ENCODE measurements at regions not wholly inside any gene's neighbourhood (a gene's known extent, or its start where the extent isn't known, plus 50 kb on each side); places are given as distances from the start of the nearest gene placed in this dataset.

DNA sequence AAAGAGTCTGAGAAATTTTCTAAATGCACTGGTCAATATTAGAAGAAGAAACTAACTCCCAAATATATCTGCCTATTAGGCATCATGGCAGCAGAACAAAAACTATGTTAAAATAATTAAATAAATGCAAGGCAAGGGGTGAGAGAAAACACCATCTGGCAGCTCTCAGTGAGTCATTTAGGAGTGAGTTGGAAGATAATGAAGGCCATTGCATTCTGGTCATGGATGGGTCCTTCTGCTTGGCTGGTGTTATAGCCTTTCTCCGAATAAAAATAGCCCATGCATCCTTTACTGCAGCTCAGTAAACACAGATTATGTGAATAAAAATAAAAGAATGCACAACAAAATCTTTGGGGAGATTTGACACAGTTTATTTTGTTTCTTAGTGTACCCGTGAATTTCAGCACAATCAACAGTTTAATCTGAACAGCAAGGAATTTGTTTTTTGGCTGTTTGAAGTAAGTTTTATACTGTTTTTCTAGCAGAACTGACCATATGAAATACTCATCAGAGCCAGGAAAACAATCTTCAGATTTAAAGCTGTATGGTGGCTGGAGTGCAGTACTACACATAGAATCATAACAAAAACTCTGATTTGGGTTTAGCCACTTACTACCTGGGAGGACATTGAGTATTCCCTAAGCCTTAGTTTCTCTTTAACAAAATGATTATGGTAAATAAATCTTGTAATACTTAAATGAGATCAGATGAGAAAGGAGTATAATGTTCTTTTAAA lies 225.1 kb upstream of the ITGA4 start:
- intact Hi-C loops (cut with micrococcal nuclease), result no loop called here
- no peak for DNase-seq
- ATAC-seq, result no peak

DNA sequence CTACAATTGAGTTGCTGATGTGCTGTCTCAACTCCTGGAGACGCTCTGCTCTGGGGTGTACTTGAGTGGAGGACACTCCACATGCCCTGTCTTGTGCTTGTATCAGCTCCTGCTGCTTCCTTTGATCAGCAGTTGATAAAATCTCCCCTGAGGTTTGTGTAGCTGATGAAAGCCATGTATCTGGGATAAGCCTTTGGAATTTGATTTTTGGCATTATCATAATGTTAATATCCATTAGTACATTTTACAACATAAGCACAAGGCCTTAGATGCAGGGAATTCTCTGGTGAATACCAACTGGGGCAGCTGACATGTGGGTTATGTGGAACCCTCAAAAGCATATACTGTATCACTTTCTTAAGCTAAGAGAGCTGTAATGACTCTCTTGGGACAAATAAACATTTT lies 222.7 kb upstream of the ITGA4 start:
- ATAC-seq, result no peak
- intact Hi-C loops (cut with micrococcal nuclease), result no loop called here

DNA sequence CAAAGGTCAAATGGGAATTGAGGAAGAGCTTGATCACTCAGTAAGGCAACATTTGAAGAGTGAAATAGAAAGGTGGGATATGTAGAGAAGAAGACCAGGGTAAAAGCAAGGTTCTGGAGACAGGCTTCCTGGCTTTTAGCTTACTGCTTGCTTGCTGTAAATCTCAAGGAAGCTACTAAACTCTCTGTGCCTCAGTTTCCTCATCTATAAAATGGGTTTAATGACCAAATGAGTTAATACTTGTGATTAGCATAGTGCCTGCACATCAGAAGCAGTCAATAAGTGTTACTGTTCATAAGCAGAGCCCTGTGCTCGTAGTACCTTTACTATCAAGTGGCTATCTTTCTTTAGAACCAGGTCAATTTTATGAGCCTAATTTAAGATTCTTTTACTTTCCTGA lies 222.2 kb upstream of the ITGA4 start:
- DNase-seq (no peak), ATAC-seq (no peak)
- intact Hi-C loops (cut with micrococcal nuclease), result no loop called here

More for the DNA sequence above, 222.7 kb upstream of the ITGA4 start:
- DNase-seq, result no peak

DNA sequence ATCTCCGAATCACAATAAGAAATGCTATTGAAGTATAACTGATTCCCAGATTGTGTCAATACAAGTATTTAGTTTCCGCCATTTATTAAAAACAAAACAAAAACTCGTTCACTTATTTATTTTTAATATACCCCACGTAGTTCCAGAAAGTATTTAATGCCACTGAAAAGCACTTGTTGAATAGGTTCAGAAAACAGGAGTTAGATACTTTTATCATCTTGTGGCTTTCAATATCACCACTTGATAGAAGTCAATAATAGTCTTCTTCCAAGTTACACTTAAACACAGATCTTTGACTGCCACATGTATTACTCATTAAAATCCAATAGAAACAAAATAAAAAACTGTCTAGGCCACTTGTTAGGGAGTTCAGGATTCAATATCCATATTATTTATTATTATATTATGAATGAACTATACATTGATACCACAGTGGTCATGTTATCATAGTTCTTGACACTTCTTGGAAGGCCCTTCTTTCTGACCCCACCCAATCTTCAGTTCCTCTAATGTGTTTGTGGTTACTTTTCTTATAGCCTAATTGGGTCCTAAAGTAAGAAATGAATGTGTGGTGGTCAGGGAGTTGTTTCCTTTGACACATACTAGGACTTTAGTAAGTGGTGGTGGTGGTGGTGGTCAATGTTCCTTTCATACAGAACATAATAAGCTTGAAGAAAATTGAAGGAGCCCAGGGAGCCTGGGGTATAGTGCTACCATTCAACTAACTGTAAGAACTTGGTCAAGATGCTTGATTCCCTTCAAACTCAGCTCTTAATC lies 221.3 kb upstream of the ITGA4 start:
- no peak for DNase-seq
- intact Hi-C loops (cut with micrococcal nuclease), result no loop called here

DNA sequence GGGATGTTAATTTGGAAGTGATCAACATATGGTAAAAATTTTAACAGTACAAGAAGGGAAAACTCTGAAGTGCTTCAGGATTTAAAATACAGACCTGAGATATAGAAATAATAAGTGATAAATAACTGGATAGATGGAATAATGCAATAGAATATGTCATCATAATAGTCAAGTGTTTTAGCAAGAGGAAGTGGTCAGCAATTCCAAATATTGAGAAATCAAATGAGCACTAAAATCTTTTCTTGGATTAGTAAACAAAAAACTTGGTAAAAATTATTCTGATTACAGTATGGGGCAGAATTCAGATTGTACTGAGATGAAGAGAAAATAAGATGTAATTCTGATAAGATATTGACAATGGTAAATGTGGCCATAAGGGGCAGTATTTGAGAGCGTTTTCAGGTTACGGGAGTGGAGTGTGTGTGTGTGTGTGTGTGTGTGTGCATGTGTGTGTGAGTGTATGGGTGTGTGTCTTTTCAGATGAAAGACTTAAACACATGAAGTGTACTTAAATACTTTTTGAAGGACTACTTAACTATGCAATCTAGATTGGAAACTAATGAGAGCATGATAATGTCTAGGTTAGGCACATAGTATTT lies 217.9 kb upstream of the ITGA4 start:
- ATAC-seq, result no peak
- no peak for DNase-seq
- intact Hi-C loops (cut with micrococcal nuclease), result no loop called here

More for the DNA sequence above, 221.3 kb upstream of the ITGA4 start:
- ATAC-seq, result no peak

DNA sequence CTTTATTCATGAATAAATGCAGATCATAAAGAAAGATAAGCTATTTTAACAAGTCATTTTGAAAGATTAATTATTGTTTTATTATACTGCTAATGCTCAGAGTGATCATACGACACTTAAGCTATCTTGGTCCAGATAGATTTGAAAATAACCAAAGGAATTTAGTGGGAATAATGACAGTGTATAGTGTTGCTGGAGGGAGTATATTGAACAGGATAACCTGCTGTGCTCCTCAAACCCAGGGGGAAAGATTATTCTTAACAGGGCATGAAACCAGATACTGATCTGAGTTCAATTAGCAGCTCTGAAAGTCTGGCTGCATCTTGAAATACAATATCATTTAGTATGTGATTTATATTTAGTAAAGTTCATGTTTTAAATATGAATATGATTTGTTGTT lies 216.3 kb upstream of the ITGA4 start:
- ATAC-seq, result no peak
- intact Hi-C loops (cut with micrococcal nuclease), result no loop called here

DNA sequence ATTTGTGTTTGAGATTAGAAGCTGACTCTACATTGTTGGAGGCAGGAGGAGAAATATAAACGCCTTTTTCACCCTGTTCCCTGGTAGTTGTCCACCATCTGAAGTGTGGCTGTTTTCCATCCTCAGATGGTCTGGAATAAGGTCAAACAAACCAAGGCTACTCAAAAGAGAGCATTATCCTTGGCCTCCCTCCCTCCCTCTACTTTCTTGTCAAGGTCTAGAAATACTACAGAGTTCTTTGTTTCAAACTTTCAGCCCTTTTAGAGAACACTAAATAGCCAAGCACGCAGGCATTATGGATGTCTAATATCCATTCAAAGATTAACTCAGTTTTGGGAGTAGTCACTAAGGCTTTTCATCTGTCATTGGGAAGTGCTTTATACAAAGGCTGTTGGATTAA lies 215.8 kb upstream of the ITGA4 start:
- intact Hi-C loops (cut with micrococcal nuclease), result no loop called here
- ATAC-seq (no peak), DNase-seq (no peak)

More for the DNA sequence above, 216.3 kb upstream of the ITGA4 start:
- no peak for DNase-seq

DNA sequence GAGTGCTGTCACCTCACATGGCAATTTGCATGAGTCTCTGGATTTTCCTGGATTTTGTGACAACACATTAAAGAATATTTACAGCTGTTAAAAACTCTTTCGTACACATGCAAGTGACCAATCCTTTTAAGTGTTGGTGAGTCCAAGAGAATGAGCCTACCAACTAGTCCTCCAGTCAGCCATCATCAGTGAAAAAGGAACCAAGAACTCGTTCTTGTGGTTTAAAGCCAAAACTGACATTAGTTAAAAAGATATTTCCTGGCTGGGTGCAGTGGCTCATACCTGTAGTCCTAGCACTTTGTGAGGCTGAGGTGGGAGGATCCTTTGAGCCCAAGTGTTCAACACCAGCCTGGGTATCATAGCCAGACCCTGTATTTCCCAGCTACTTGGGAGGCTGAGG lies 215.4 kb upstream of the ITGA4 start:
- intact Hi-C loops (cut with micrococcal nuclease), result no loop called here
- DNase-seq (no peak), ATAC-seq (no peak)

DNA sequence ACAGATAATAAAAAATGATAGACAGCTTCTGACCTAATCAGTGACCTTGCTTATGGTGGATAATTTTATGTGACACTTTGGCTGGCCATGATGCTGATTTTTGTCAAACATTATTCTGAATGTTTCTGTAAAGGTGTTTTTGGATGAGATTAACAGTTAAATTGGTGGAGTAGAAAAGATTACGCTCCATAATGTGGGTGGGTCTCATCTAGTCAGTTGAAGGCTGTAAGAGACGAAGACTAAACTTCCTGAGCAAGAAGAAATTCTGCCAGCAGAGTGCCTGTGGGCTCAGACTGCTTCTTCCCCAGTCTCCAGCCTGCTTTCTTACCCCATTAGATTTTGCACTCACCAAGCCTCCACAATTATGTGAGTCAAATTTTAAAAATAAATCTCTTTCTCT lies 214.9 kb upstream of the ITGA4 start:
- DNase-seq (no peak), ATAC-seq (no peak)
- intact Hi-C loops (cut with micrococcal nuclease), result no loop called here

DNA sequence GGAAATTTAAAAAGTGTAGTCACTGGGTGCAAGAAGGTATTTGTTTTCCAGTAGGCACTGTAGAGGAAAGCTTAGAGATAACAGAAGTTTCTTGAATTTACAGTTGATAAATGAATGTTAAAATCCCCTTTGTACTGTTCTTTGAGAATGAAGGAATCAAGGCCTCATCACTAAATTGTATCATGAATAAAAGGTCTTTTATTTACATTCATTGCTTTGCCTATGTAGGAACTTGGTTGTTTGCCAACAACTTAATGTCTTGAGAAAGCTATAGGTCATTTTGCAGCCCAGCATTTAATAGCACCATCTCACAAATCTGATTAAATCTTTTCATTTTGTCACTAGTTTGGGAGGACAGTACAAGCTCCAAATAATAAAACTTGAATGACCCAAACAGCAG lies 213.9 kb upstream of the ITGA4 start:
- intact Hi-C loops (cut with micrococcal nuclease), result no loop called here
- ATAC-seq (no peak), DNase-seq (no peak)

DNA sequence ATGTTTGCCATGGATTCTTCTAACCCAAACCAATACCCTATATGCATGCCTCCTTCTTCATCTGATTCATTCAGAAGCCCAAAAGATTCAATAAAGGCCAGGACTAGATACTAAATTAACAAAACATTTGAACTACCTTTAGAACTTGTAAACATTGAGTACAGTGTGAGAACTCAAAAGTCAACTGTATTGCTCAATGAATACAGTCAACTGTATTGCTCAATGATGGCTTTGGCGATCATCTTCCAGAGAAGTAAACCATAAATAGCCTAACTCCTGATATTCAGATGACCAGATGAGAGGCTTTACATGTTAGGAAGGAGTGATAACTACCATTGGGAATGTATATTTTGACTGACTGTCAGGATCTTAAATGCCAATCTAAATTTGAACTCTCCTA lies 206.5 kb upstream of the ITGA4 start:
- no peak for ATAC-seq

DNA sequence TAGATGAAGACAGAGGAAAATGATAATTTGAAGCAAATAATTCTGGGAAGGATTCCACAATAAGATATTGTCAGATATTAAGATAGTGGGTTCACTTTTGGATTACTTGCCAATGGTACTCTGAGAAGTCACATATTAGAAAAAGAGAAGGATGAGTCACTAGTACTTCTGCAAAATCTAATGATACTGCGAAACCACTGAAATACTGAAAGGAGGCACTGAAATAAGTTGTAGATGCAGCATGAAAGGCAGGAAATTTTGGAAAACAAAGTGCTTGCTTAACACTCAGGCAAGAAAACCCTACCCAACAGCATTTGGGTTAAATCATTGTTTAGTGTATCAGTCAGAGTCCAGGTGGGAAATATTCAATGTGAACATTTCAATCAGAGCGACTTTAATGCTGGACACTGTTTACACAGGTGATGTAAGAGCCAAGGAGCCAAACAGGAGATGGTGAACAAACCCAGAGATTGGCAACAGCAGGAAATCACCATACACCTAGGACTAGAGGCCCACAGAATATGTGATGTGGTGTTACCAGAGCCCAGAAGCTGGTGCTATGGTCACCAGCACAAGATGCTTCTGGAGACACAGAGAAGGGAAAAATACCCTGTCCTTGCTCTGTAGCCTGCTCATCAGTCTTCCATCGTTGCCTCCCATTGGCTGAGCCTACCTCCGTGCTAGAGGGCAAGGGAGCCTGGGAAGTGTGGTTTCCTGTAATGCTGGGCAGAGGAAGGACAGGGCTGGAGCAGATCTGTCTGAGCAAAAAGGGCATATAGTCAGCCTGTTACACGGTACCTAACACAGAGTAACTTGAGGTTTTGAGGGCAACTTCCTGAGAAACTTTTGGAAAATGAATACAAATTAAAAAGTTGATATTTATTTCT lies 204.7 kb upstream of the ITGA4 start:
- intact Hi-C loops (cut with micrococcal nuclease), result no loop called here
- ATAC-seq (no peak), DNase-seq (no peak)

More for the DNA sequence above, 206.5 kb upstream of the ITGA4 start:
- intact Hi-C loops (cut with micrococcal nuclease), result no loop called here
- no peak for DNase-seq

DNA sequence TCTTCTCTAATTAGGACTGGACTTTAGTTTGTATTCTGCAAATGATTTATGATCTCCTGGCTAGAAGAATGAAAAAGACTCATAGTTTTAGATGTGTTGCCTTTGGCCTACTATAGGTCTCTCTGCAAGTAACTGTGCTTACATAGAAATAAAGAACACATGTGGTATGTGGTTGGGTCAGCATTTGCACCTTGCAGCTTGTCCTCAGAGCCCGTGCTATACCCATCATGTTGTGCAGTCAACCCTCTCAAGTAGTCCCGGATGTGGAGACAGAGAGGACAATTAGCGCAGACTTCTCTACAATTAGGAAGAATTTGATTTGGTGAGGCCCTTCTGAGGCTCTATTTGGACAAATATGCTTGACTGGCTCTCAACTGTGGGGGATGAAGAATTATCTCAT lies 203.7 kb upstream of the ITGA4 start:
- intact Hi-C loops (cut with micrococcal nuclease), result no loop called here
- DNase-seq (no peak), ATAC-seq (no peak)

DNA sequence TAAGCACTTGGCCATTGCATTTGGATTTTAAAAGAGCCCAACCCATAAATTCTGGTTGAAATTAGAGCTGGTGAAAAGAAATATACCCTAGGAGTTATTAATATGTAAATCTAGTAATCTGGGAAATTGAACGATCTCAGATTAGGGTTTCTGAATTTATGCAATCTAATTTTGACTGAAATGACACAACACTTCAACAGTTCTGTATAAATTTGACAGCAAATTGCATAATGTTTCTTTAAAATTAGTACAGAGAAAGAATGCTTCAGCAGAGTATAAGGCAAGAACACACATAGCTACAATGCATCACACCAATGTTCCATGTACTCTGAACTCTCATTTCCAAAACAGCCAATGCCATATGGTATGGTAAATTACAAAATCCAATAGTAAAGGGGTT lies 201.5 kb upstream of the ITGA4 start:
- DNase-seq, result no peak
- ATAC-seq, result no peak
- intact Hi-C loops (cut with micrococcal nuclease), result no loop called here

DNA sequence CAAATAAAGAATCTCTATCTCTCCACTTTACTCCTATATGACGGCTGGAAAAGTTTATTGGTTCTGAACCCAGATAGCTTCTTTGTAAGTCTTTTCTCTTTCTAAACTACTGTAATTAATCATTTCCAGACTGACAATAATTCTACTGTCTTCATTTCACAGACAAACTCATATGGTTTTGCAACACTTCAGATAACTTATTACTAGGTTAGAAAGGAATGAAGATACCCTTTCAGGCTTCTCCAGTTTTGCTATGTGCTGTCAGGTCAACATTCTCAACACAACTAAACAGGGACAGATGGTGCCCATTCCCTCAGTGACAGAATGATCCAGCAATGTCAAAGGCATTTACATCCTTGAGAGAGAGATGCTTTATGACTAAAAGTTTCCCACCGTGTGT lies 198.5 kb upstream of the ITGA4 start:
- intact Hi-C loops (cut with micrococcal nuclease), result no loop called here
- DNase-seq (no peak), ATAC-seq (no peak)

DNA sequence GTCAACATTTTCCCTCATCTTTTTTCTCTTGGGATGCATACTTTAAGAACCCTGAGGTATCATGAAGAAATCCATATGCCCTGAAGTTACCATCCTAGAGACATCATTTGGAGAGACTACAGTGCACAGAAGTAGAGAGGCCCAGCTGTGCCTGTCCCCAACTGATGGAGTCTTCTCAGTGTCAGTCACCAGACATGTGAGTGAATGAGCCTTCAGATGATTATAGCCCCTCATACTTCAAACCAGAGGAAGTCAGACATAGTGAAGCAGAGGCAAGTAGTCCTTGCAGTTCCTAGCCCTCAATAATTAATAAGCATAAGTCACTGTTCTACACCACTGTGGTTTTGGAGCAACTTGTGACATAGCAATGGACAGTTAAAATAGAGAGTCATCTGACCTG lies 194.4 kb upstream of the ITGA4 start:
- intact Hi-C loops (cut with micrococcal nuclease), result no loop called here
- DNase-seq (no peak), ATAC-seq (no peak)

DNA sequence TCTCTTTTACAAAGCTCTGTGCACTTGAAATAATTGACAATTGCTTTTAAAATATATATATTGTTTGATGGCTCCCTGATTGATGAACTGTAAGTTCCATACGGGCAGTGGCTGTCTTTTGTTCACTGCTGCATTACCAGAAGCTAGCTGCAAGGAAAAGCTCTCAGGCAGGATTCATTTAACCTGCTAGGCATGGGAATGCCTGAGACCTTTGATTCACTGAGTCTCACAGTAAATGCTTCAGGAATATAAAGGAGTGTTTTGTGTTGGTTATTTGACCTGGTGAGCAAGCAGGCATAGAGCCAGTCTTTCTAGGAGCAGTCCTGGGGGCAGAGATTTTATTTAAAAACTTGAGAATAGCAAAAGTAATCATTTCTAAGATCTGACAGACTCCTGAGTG lies 193.2 kb upstream of the ITGA4 start:
- intact Hi-C loops (cut with micrococcal nuclease), result no loop called here
- ATAC-seq (no peak), DNase-seq (no peak)

DNA sequence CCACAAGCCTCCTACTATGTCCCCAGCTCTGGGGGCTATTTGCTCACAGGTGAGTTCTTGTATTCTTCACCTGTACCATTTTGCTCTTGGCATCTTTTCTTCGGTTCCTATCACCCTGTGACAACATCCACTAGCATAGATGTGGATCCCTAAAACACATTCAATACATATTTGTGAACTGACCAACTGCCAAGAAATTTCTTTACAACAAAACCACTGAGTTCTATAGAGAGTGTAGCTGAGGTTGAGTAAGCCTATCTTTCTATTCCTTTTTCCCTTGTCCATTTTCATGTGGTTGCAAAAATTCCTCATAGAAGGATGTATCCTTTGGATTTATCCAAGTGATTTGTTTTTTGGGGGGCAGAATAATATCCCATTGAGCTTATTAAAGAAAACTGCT lies 192.7 kb upstream of the ITGA4 start:
- DNase-seq, result no peak

DNA sequence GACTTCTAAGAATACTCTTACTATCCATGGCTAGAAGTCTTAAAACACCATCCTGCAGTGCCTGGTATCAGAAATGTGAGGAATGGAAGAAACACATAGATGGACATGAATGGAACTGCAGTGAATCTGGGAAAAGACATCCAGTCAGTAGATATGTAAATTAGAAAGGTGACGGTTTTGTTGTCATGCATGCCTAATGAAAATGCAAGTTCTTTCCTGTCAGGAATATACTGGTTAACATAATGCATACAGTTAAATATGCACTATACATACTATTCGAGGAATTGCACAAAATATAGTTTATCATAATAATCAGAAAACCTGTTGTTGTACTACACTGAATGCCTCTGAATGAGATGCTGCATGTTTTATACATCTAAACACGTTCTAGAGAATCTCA lies 190.6 kb upstream of the ITGA4 start:
- no peak for ATAC-seq
- no peak for DNase-seq
- intact Hi-C loops (cut with micrococcal nuclease), result no loop called here

More for the DNA sequence above, 192.7 kb upstream of the ITGA4 start:
- no peak for ATAC-seq
- intact Hi-C loops (cut with micrococcal nuclease), result no loop called here

All from left ventricle myocardium superior (tissue), 1 donor.